GM18520 (cell line): ENCODE measurements at regions not wholly inside any gene's neighbourhood (a gene's known extent, or its start where the extent isn't known, plus 50 kb on each side); places are given as distances from the start of the nearest gene placed in this dataset.
"Not testable (repeated sequence)": the region's sequence is repeated elsewhere in the genome, so short reads cannot be mapped to it uniquely, and the experiment has no call there.

ENCODE experiments used
- ATAC-seq: cut with Tn5 transposase; IDR thresholded peaks from one replicate; pipeline ENCODE4 v1.9.1; 2021; ENCODE audit not compliant: unreplicated experiment

GRCh38 chr16:33583702-33584101 lies 124.3 kb downstream of the TP53TG3F start:
- ATAC-seq: not testable (repeated sequence)

- ATAC-seq: not testable (repeated sequence)
Observed at GRCh38 chr16:33588589-33588988, 129.2 kb downstream of the TP53TG3F start.

GRCh38 chr16:33593344-33593743 lies 133.9 kb downstream of the TP53TG3F start:
- ATAC-seq: not testable (repeated sequence)

GRCh38 chr16:33595074-33595473 lies 135.7 kb downstream of the TP53TG3F start:
- ATAC-seq: not testable (repeated sequence)

- ATAC-seq: not testable (repeated sequence)
Observed at GRCh38 chr16:33601029-33601428, 141.6 kb downstream of the TP53TG3F start.

- ATAC-seq: not testable (repeated sequence)
Observed at GRCh38 chr16:33623535-33624077, 164.2 kb downstream of the TP53TG3F start.

- not testable (repeated sequence) for ATAC-seq
Observed at GRCh38 chr16:33628895-33629294, 169.5 kb downstream of the TP53TG3F start.

- ATAC-seq: not testable (repeated sequence)
Observed at GRCh38 chr16:33631713-33632112, 172.3 kb downstream of the TP53TG3F start.

- not testable (repeated sequence) for ATAC-seq
Observed at GRCh38 chr16:33634057-33634456, 174.6 kb downstream of the TP53TG3F start.

- not testable (repeated sequence) for ATAC-seq
Observed at GRCh38 chr16:33636760-33637159, 177.3 kb downstream of the TP53TG3F start.

GRCh38 chr16:33643270-33643669 lies 183.9 kb downstream of the TP53TG3F start:
- ATAC-seq: not testable (repeated sequence)

GRCh38 chr16:33643698-33644381 lies 184.4 kb downstream of the TP53TG3F start:
- ATAC-seq: not testable (repeated sequence)

GRCh38 chr16:33646386-33646785 lies 187.0 kb downstream of the TP53TG3F start:
- not testable (repeated sequence) for ATAC-seq

- not testable (repeated sequence) for ATAC-seq
Observed at GRCh38 chr16:33655756-33656155, 196.3 kb downstream of the TP53TG3F start.

GRCh38 chr16:33656394-33656793 lies 197.0 kb downstream of the TP53TG3F start:
- not testable (repeated sequence) for ATAC-seq

GRCh38 chr16:33657717-33658116 lies 198.3 kb downstream of the TP53TG3F start:
- ATAC-seq: peak; percentile 34

- ATAC-seq: not testable (repeated sequence)
Observed at GRCh38 chr16:33680791-33681190, 221.4 kb downstream of the TP53TG3F start.

- not testable (repeated sequence) for ATAC-seq
Observed at GRCh38 chr16:33700320-33700719, 240.9 kb downstream of the TP53TG3F start.

- ATAC-seq: not testable (repeated sequence)
Observed at GRCh38 chr16:33706845-33707590, 247.6 kb downstream of the TP53TG3F start.

- not testable (repeated sequence) for ATAC-seq
Observed at GRCh38 chr16:33707591-33707934, 248.2 kb downstream of the TP53TG3F start.

- not testable (repeated sequence) for ATAC-seq
Observed at GRCh38 chr16:33709856-33710695, 250.7 kb downstream of the TP53TG3F start.
